MM.1S (cell line): ENCODE measurements at regions not wholly inside any gene's neighbourhood (a gene's known extent, or its start where the extent isn't known, plus 50 kb on each side); places are given as distances from the start of the nearest gene placed in this dataset.

Experiments
- EZH2phosphoT487 ChIP-seq: fragments of 300-600 bp; sonication (generic); IDR thresholded peaks from 2 replicates; pipeline ENCODE4 v1.6.1; 2018; ENCODE audit warnings: antibody characterized with exemption, low read length
- TF ChIP-seq, protein P1 (sequence below): fragments of 300-600 bp; sonication (generic); IDR thresholded peaks from 2 replicates; pipeline ENCODE4 v1.5.1; 2016; ENCODE audit warnings: antibody characterized with exemption, low read length, mixed read lengths

DNA sequence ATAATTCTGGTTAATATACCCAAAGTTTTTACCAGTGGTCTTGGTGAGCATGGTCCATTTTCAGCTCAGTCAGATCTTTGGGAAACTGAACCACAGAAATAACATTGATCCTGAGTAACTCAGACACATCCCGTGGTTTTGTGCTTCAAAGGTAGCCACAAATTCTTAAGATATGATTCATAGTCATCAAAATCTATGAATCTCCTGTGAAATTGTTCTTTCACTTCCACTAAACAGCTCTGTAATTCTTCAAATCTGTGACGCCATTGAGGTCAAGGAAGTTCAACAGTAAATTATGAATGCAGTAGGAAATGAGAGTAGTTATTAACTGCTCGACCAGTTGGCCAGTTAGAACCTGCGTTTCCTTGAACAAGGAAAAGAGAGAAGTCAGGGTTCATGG, 147.3 kb downstream of the IRS1 start:
- TF ChIP-seq, protein P1, sequence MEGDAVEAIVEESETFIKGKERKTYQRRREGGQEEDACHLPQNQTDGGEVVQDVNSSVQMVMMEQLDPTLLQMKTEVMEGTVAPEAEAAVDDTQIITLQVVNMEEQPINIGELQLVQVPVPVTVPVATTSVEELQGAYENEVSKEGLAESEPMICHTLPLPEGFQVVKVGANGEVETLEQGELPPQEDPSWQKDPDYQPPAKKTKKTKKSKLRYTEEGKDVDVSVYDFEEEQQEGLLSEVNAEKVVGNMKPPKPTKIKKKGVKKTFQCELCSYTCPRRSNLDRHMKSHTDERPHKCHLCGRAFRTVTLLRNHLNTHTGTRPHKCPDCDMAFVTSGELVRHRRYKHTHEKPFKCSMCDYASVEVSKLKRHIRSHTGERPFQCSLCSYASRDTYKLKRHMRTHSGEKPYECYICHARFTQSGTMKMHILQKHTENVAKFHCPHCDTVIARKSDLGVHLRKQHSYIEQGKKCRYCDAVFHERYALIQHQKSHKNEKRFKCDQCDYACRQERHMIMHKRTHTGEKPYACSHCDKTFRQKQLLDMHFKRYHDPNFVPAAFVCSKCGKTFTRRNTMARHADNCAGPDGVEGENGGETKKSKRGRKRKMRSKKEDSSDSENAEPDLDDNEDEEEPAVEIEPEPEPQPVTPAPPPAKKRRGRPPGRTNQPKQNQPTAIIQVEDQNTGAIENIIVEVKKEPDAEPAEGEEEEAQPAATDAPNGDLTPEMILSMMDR = no peak
- TF ChIP-seq EZH2phosphoT487 = no peak
